NCI-H774 (cell line): ENCODE measurements at regions not wholly inside any gene's neighbourhood (a gene's known extent, or its start where the extent isn't known, plus 50 kb on each side); places are given as distances from the start of the nearest gene placed in this dataset.
"Not testable (repeated sequence)": the region's sequence is repeated elsewhere in the genome, so short reads cannot be mapped to it uniquely, and the experiment has no call there.

Source experiments
- DNase-seq: peaks from one replicate; lab custom pipeline; 2025; lab: John Stamatoyannopoulos, UW

DNA sequence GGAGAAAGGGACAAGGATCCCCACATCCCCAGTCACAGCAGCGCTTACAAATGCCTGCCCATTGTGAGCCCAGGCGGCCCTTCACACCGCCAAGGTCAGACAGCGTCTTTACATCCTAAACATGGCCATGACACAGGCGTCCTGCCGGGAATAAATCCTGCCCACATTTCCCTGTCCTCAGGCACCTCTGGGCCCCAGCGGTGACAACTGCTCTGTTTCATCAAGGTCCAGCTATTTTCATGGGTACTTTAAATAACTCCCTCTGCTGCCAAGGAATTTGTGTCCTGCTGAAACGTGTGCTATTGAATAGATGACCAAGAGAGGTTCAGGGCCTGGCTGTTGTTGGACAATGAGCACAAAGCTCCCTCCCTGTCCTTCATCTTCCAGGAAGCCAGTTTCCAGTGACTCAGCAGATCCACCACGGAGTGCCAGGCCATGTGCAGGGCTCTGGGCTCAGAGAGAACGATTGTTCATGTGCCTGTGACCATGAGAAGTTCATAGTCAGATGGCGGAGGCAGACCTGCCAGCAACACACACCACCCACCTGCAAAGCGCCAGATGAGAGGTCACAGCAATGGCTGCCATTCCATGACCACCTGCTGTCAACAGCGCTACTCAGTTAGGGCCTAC is 195.8 kb downstream of the MATN1 start:
- DNase-seq, result no peak

- DNase-seq, result no peak
Observed at GRCh38 chr1:30526652-30527345, 196.6 kb downstream of the MATN1 start.

GRCh38 chr1:30525971-30526651 is 197.3 kb downstream of the MATN1 start:
- no peak for DNase-seq

GRCh38 chr1:30525631-30525970 is 197.8 kb downstream of the MATN1 start:
- DNase-seq, result no peak

- DNase-seq, result no peak
Observed at GRCh38 chr1:30524840-30525617, 198.4 kb downstream of the MATN1 start.

GRCh38 chr1:30524025-30524555 is 199.3 kb downstream of the MATN1 start:
- DNase-seq, result not testable (repeated sequence)

DNA sequence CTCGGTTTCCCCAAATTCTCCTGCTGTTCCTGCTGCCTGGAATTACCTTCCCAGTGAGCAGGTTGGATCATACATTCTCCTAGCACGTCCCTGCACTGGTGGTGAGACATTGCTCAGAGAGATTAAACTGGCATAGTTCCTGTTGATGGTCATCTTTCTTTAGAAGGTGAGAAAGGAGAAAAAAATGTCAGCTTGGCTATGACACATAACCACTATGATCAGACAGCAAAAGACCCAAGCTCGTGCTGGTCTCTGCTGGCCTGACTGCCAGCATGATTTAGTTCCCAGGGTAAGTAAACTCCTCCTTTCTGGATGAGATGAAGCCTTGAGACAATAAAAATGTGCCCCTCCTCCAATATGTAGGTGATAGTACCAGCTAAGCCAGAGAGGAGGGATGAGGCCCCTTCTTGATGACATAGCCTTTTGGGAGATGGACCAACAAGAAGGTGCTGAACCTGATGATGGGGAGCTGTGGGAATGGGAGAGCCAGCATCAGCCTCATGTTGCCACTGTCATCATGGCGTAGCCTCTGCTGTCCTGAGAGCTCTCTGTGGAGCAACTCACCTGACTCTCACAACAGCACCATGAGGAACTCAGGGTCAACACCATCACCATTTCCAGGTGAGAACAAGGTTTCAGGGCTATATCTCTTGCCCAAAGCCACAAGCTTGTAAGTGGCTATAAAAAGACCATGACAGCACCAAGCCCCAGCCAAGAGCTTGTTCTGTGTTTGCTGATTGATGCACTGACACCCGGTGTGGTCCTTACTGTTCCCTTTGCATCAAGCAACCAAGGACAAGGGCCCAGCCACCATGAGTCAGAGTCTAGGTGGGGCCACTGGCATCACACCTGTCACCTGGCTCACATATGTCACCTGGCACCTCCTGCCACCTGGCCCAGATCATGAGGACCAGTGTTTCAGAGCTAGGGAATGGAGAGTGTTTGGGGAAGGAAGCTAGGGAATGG is 200.0 kb downstream of the MATN1 start:
- no peak for DNase-seq

- no peak for DNase-seq
Observed at GRCh38 chr1:30522031-30523004, 201.1 kb downstream of the MATN1 start.

DNA sequence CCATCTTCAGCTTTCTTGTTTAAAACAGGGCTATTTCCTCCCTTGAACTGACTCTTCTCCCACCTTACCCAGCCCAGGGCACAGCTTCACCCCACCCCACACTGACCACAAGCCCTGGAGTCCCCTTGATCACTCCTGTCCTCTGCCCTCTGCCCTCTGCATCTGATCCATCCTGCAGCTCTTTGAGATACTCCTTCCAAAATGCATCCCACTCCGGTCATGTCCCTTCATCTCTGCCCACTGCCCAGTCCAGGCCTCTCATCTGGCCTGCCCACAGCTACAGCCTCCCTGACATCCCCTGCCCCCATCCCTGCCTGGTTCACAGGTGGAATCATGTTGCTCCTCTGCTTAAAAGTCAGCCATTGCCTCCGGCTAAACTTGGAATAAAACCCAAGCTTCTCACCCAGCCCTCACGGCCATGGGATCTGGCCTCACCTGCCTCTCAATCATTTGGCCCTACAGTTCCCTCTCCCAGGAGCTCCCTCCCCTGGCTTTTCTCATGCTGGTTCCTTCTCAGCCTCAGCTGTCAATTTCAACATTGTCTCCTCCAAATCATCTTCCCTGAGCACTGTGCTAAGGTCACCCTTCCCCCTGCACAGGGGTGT is 202.0 kb downstream of the MATN1 start:
- no peak for DNase-seq

GRCh38 chr1:30520476-30520875 is 202.9 kb downstream of the MATN1 start:
- DNase-seq, result no peak

- DNase-seq, result no peak
Observed at GRCh38 chr1:30519201-30519763, 204.1 kb downstream of the MATN1 start.

DNA sequence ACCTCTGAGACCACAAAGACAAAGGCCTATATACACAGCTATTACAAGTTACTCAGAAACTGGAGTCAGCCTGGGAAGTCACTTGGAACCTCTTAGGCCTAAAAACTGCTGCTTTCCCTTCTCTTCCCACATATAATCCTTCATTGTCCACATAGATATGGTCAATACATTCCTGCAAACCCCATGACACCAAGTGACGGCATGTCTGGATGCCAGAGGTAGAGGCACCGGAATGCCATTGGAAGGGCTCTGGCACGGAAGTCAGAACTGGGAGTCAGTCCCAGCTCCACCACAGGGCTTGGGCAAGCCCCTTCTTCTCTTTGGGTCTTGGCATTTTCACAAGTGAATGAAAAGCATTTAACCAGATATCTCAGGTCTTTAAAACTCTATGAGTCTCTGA is 204.7 kb downstream of the MATN1 start:
- DNase-seq, result no peak

DNA sequence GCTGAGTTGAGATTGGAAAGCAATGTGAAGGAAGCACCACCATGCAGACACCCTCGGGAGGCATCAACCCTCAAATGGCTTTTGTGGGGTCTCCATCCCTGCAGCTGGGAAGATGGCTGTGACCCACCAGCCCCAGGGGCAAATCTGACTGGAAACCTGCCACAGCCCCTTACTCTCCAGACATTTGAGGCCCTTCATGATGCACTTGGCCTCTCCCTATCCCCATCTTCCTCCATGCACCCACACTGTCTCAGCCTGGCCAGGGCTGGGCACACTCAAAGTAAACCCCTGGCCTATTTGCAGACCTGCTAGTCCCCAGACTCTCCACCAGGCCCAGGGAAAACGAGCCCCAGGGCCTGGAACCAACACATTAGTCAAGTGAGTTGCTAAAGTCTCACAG is 205.2 kb downstream of the MATN1 start:
- no peak for DNase-seq

DNA sequence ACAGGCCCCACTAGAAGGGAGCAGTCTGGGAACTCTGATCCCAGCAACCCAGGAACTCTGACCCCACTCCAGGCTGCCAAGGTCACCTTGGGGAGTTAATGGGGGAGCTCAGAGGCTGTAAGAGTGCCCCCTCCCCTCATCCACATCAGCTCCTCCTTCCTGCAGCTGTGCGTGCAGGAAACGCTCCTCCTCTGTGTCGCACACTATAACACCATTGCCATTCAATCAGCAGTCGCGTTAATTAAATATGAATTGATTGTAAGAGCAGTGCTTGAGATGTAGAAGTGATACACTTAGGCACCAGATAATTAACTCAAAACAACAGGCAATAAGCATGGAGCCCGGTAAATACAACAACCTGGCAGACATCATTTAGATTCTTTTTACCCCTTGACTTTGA is 205.7 kb downstream of the MATN1 start:
- DNase-seq, result not testable (repeated sequence)

- not testable (repeated sequence) for DNase-seq
Observed at GRCh38 chr1:30517241-30517640, 206.1 kb downstream of the MATN1 start.

- no peak for DNase-seq
Observed at GRCh38 chr1:30516485-30516858, 206.9 kb downstream of the MATN1 start.

GRCh38 chr1:30515755-30516484 is 207.5 kb downstream of the MATN1 start:
- no peak for DNase-seq

- no peak for DNase-seq
Observed at GRCh38 chr1:30514945-30515344, 208.4 kb downstream of the MATN1 start.
